ENCODE measurements at regions not wholly inside any gene's neighbourhood (a gene's known extent, or its start where the extent isn't known, plus 50 kb on each side); places are given as distances from the start of the nearest gene placed in this dataset.

- DNase-seq (ENCODE audit: low spot score): no peak
These were observed 313.9 kb downstream of the BARHL2 start for GRCh38 chr1:90402893-90403849.

GRCh38 chr1:90400131-90400530 lies 317.0 kb downstream of the BARHL2 start:
- no peak for DNase-seq (ENCODE audit: low spot score)

- no peak for DNase-seq (ENCODE audit: low spot score)
These were observed 320.2 kb downstream of the BARHL2 start for GRCh38 chr1:90396917-90397316.

- no peak for DNase-seq (ENCODE audit: low spot score)
These were observed 322.9 kb downstream of the BARHL2 start for GRCh38 chr1:90394247-90394646.

- DNase-seq (ENCODE audit: low spot score): no peak
These were observed 324.1 kb downstream of the BARHL2 start for GRCh38 chr1:90393025-90393424.

GRCh38 chr1:90391126-90391525 lies 326.0 kb downstream of the BARHL2 start:
- DNase-seq (ENCODE audit: low spot score): no peak

GRCh38 chr1:90387805-90388204 lies 329.3 kb downstream of the BARHL2 start:
- DNase-seq (ENCODE audit: low spot score): no peak

GRCh38 chr1:90386899-90387720 lies 330.0 kb downstream of the BARHL2 start:
- no peak for DNase-seq (ENCODE audit: low spot score)

GRCh38 chr1:90384193-90384592 lies 332.9 kb downstream of the BARHL2 start:
- DNase-seq (ENCODE audit: low spot score): no peak

GRCh38 chr1:90382161-90382560 lies 334.9 kb downstream of the BARHL2 start:
- DNase-seq (ENCODE audit: low spot score): no peak

- no peak for DNase-seq (ENCODE audit: low spot score)
These were observed 335.5 kb downstream of the BARHL2 start for GRCh38 chr1:90381598-90381997.

- no peak for DNase-seq (ENCODE audit: low spot score)
These were observed 345.7 kb downstream of the BARHL2 start for GRCh38 chr1:90371448-90371813.

GRCh38 chr1:90370686-90371447 lies 346.2 kb downstream of the BARHL2 start:
- no peak for DNase-seq (ENCODE audit: low spot score)

- DNase-seq (ENCODE audit: low spot score): no peak
These were observed 354.9 kb downstream of the BARHL2 start for GRCh38 chr1:90362163-90362562.

GRCh38 chr1:90361026-90361425 lies 356.1 kb downstream of the BARHL2 start:
- DNase-seq (ENCODE audit: low spot score): no peak

GRCh38 chr1:90359994-90360393 lies 357.1 kb downstream of the BARHL2 start:
- no peak for DNase-seq (ENCODE audit: low spot score)

GRCh38 chr1:90358448-90358847 lies 358.7 kb downstream of the BARHL2 start:
- no peak for DNase-seq (ENCODE audit: low spot score)

GRCh38 chr1:90357995-90358394 lies 359.1 kb downstream of the BARHL2 start:
- DNase-seq (ENCODE audit: low spot score): no peak

- no peak for DNase-seq (ENCODE audit: low spot score)
These were observed 360.1 kb downstream of the BARHL2 start for GRCh38 chr1:90356991-90357390.

GRCh38 chr1:90356101-90356500 lies 361.0 kb downstream of the BARHL2 start:
- DNase-seq (ENCODE audit: low spot score): no peak

GRCh38 chr1:90354704-90355103 lies 359.8 kb downstream of the ZNF326 start:
- DNase-seq (ENCODE audit: low spot score): no peak

- DNase-seq (ENCODE audit: low spot score): no peak
These were observed 356.1 kb downstream of the ZNF326 start for GRCh38 chr1:90351019-90351418.
